HG02884 (cell line): ENCODE measurements at regions not wholly inside any gene's neighbourhood (a gene's known extent, or its start where the extent isn't known, plus 50 kb on each side); places are given as distances from the start of the nearest gene placed in this dataset.
"Not testable (repeated sequence)": the region's sequence is repeated elsewhere in the genome, so short reads cannot be mapped to it uniquely, and the experiment has no call there.

Experiments used
- ATAC-seq: cut with Tn5 transposase; IDR thresholded peaks from one replicate; pipeline ENCODE4 v1.9.1; 2021; ENCODE audit warnings: mild to moderate bottlenecking, moderate library complexity; ENCODE audit not compliant: unreplicated experiment

- no peak for ATAC-seq
Measured at GRCh38 chr3:72081471-72082185, 296.7 kb upstream of the PROK2 start.

- no peak for ATAC-seq
Measured at GRCh38 chr3:72080800-72081199, 295.9 kb upstream of the PROK2 start.

DNA sequence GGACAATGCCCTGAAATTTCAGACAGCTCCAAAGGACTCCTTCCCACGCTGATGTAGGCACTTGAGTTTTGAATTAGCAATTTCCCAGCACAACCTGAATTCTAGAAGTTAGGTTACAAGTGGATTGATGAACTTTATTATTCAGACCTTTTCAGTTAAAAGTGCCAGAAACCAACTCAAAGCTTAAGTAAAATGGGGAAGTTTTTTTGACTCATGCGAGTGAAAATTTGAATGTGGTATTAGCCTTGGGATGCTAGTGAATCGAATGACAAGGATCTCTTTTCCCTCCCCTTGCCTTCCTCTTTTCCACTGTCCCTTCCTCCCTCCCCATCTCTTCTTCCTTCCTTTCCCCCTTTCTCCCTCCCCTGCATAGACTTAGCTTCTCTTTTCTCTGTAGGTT, 295.1 kb upstream of the PROK2 start:
- ATAC-seq: no peak

- no peak for ATAC-seq
Measured at GRCh38 chr3:72079369-72079872, 294.5 kb upstream of the PROK2 start.

- no peak for ATAC-seq
Measured at GRCh38 chr3:72078676-72079368, 293.9 kb upstream of the PROK2 start.

GRCh38 chr3:72077473-72078259, 292.7 kb upstream of the PROK2 start:
- peak; percentile 37 for ATAC-seq

GRCh38 chr3:72075848-72076247, 290.9 kb upstream of the PROK2 start:
- not testable (repeated sequence) for ATAC-seq

DNA sequence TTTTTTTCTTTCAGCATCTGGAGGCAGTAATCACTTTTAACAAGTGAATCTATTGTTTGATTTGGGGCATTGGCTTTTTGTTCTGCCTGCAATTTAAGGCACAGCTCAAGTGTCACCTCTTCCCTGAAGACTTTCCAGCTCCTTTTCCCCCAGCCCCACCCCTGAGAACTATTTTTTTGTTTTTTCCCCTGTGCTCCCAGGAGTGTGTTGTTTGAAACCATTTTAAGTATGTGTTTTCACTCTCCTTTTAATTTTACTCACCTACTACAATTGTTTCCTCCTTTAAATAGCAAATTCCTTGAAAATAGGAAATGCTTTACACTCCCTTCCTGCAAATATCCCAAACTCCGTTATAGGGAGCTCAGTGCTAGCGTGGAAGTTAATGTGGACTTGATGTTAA, 286.7 kb upstream of the PROK2 start:
- no peak for ATAC-seq

DNA sequence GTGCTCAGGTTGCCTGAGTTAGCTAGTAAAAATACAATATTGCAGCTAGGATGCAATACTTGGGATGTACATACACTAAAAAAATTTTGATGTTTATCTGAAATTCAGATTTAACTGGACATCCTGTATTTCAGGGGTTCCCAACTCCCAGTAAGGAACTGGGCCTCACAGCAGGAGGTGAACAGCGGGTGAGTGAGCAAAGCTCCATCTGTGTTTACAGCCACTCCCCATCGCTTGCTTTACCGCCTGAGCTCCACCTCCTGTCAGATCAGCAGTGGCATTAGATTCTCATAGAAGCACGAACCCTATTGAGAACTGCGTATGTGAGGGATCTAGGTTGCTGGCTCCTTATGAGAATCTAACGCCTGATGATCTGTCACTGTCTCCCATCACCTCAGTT, 285.1 kb upstream of the PROK2 start:
- ATAC-seq: no peak

DNA sequence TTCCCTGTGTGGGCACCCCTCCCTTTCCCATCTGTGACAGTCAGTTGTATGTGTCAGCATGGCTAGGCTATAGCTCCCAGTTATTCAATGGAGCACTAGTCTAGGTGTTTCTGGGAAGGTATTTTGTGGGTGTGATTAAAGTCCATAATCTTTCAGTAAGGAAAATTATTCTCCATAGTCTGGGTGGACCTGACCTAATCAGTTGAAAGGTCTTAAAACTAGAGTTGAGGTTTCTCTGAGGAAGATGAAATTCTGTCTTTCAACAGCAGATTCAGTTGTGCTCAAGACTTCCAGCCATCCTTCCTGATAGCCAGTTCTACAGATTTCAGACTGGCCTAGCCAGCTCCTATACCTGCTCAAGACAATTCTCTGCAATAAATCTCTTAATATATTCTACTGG, 284.6 kb upstream of the PROK2 start:
- no peak for ATAC-seq

DNA sequence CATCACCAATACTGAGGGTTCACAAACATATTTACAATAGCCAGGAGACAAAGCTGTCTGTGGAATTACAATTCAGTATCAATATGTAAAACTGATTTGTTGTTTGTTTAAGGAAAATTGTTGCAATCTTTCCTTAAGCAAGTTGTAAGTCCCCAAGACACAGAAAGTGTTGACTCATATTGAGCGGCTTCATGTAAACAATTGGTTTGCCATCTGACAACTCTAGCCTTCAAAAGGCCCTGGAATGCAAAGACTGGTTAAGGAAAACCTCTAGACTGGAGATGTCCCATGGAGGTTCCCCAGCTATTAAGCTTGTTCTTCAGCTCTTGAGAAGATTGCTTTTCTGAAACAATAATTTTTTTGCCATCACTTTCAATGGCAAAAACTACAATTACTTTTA, 283.7 kb upstream of the PROK2 start:
- no peak for ATAC-seq

- ATAC-seq: no peak
Measured at GRCh38 chr3:72067721-72068120, 282.8 kb upstream of the PROK2 start.

- ATAC-seq: no peak
Measured at GRCh38 chr3:72065872-72066641, 281.1 kb upstream of the PROK2 start.

- no peak for ATAC-seq
Measured at GRCh38 chr3:72065236-72065635, 280.3 kb upstream of the PROK2 start.

DNA sequence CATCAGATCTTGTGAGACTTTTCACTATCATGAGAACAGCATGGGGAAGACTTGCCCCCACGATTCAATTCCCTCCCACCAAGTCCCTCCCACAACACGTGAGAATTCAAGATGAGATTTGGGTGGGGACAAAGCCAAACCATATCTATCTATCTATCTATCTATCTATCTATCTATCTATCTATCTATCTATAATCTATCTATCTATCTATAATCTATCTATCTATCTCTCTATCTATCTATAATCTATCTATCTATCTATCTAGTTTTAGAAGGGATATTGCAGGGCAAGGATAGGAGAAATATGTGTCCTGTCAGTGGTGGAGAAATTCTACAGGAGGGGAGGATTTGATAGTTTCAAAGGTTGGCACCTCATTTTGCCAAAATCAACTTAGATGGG, 279.8 kb upstream of the PROK2 start:
- ATAC-seq: not testable (repeated sequence)

- no peak for ATAC-seq
Measured at GRCh38 chr3:72062017-72062416, 277.1 kb upstream of the PROK2 start.

- no peak for ATAC-seq
Measured at GRCh38 chr3:72060447-72061034, 275.6 kb upstream of the PROK2 start.

- ATAC-seq: no peak
Measured at GRCh38 chr3:72058493-72059081, 273.6 kb upstream of the PROK2 start.

- ATAC-seq: no peak
Measured at GRCh38 chr3:72055436-72055835, 270.5 kb upstream of the PROK2 start.

- no peak for ATAC-seq
Measured at GRCh38 chr3:72054976-72055375, 270.0 kb upstream of the PROK2 start.
